Neuronal stem cell (in vitro differentiated cells): ENCODE measurements at regions not wholly inside any gene's neighbourhood (a gene's known extent, or its start where the extent isn't known, plus 50 kb on each side); places are given as distances from the start of the nearest gene placed in this dataset.

Source experiments
- DNase-seq: peaks from one replicate; pipeline ENCODE4 v3.0.0-alpha.2; 2013; ENCODE audit warnings: low spot score
- H2AFZ ChIP-seq: one replicate; pipeline ENCODE4 v1.6.1; 2013; ENCODE audit warnings: mild to moderate bottlenecking, low read length, inconsistent platforms
- H2AK5ac ChIP-seq: 2 replicates; pipeline ENCODE4 v1.6.1; 2013; ENCODE audit warnings: low read depth, mild to moderate bottlenecking, inconsistent platforms, low read length, moderate library complexity, mixed read lengths
- H2BK120ac ChIP-seq: 2 replicates; pipeline ENCODE4 v1.6.1; 2013; ENCODE audit warnings: low read depth, mild to moderate bottlenecking, inconsistent platforms, low read length, moderate library complexity, mixed read lengths
- H2BK12ac ChIP-seq: one replicate; pipeline ENCODE4 v1.6.1; 2013; ENCODE audit warnings: low read length, inconsistent platforms
- H2BK15ac ChIP-seq: 2 replicates; pipeline ENCODE4 v1.6.1; 2013; ENCODE audit warnings: mild to moderate bottlenecking, low read length, inconsistent platforms, mixed read lengths
- H2BK5ac ChIP-seq: one replicate; pipeline ENCODE4 v1.6.1; 2013; ENCODE audit warnings: inconsistent platforms, mild to moderate bottlenecking, low read length, moderate library complexity
- H3K14ac ChIP-seq: one replicate; pipeline ENCODE4 v1.6.1; 2013; ENCODE audit warnings: low read length, inconsistent platforms
- H3K18ac ChIP-seq: 2 replicates; pipeline ENCODE4 v1.6.1; 2013; ENCODE audit warnings: low read length, inconsistent platforms
- H3K23ac ChIP-seq: 2 replicates; pipeline ENCODE4 v1.6.1; 2013; ENCODE audit warnings: low read depth, mild to moderate bottlenecking, mixed read lengths, low read length, inconsistent platforms; ENCODE audit not compliant: poor library complexity
- H3K27ac ChIP-seq: replicated peaks from 3 replicates; pipeline ENCODE4 v1.5.1; 2013; ENCODE audit warnings: low read length, inconsistent platforms
- H3K27me3 ChIP-seq, 3 experiments: 2 replicates each; pipeline ENCODE4 v1.6.1; 2013; ENCODE audit warnings: low read length in 3 of 3, mild to moderate bottlenecking in 2 of 3, inconsistent platforms in 1 of 3, low read depth in 1 of 3, mixed read lengths in 1 of 3, moderate library complexity in 1 of 3; ENCODE audit not compliant: control insufficient read depth in 3 of 3, insufficient read depth in 3 of 3
- H3K36me3 ChIP-seq, 2 donors: replicated peaks in 1 of 2; 2 replicates each; pipeline ENCODE4 v1.6.1; 2013; ENCODE audit warnings: low read length in 2 of 2; ENCODE audit not compliant: control insufficient read depth in 2 of 2, insufficient read depth in 2 of 2
- H3K4ac ChIP-seq: 2 replicates; pipeline ENCODE4 v1.6.1; 2013; ENCODE audit warnings: inconsistent platforms, mild to moderate bottlenecking, low read length, moderate library complexity
- H3K4me1 ChIP-seq, 2 donors: 1 replicate in 1 of 2; 2 replicates in 1 of 2; pipeline ENCODE4 v1.6.1; 2013; ENCODE audit warnings: low read length in 2 of 2, low read depth in 1 of 2; ENCODE audit not compliant: control insufficient read depth in 2 of 2, insufficient read depth in 1 of 2
- H3K4me2 ChIP-seq: one replicate; pipeline ENCODE4 v1.6.1; 2013; ENCODE audit warnings: mild to moderate bottlenecking, low read length, inconsistent platforms; ENCODE audit not compliant: insufficient read depth, poor library complexity, severe bottlenecking
- H3K4me3 ChIP-seq, 2 donors: 2 replicates each; pipeline ENCODE4 v1.5.1; 2013; ENCODE audit warnings: low read length in 2 of 2, mild to moderate bottlenecking in 2 of 2, inconsistent platforms in 1 of 2, moderate library complexity in 1 of 2
- H3K79me1 ChIP-seq: one replicate; pipeline ENCODE4 v1.6.1; 2013; ENCODE audit warnings: low read depth, mild to moderate bottlenecking, inconsistent platforms, low read length, moderate library complexity
- H3K9ac ChIP-seq: one replicate; pipeline ENCODE4 v1.6.1; 2013; ENCODE audit warnings: mild to moderate bottlenecking, low read depth, low read length, inconsistent platforms; ENCODE audit not compliant: poor library complexity
- H3K9me3 ChIP-seq, 2 donors: replicated peaks in 1 of 2; 2 replicates each; pipeline versions ENCODE3 to v1.6.1; 2013; ENCODE audit warnings: low read length in 2 of 2, mild to moderate bottlenecking in 2 of 2, inconsistent platforms in 1 of 2, low read depth in 1 of 2, mixed read lengths in 1 of 2, moderate library complexity in 1 of 2; ENCODE audit not compliant: control insufficient read depth in 2 of 2, insufficient read depth in 1 of 2
- H4K8ac ChIP-seq: one replicate; pipeline ENCODE4 v1.6.1; 2013; ENCODE audit warnings: low read depth, mild to moderate bottlenecking, inconsistent platforms, low read length, moderate library complexity
- H4K91ac ChIP-seq: one replicate; pipeline ENCODE4 v1.6.1; 2013; ENCODE audit warnings: low read length, low read depth, mild to moderate bottlenecking, inconsistent platforms; ENCODE audit not compliant: poor library complexity
- WGBS, 2 donors: extraction: QIAGEN DNeasy Blood & Tissue Kit; methylation state at CpG; one replicate each; pipeline ENCODE4 v1.1.7; 2013; ENCODE audit warnings: missing lambda C conversion rate in 2 of 2, mixed read lengths in 1 of 2; ENCODE audit not compliant: insufficient read length in 2 of 2, insufficient replicate concordance in 1 of 2; ENCODE audit errors: extremely low coverage in 2 of 2; 5-methylcytosine and 5-hydroxymethylcytosine counted together

- Histone ChIP-seq H3K23ac (no peak overlapping the region), H3K4me3 (no peak overlapping the region), H3K27me3 (no peaks in the 10 kb centered on the region), H3K14ac (no peak overlapping the region), H3K4me1 (peaks cover 0 to 4% of the 10 kb centered on the region in 2 donors), H2BK15ac (no peak overlapping the region), H2AFZ (no peak overlapping the region), H3K79me1 (no peaks in the 10 kb centered on the region), H3K18ac (no peak overlapping the region), H2BK5ac (no peak overlapping the region), H2BK12ac (no peak overlapping the region), H3K9ac (no peak overlapping the region), H3K36me3 (no peaks in the 10 kb centered on the region), H4K8ac (no peak overlapping the region), H2BK120ac (no peak overlapping the region), H3K27ac (no peak overlapping the region), H3K9me3 (peaks cover 0 to 1% of the 10 kb centered on the region in 2 donors), H3K4ac (no peak overlapping the region), H3K4me2 (peak overlapping the region; percentile 29), H4K91ac (no peak overlapping the region), H2AK5ac (no peak overlapping the region)
- WGBS, 2 donors, result 100% methylated on average over 1 of the region's 6 CpGs; no CpG with 5 or more reads in 1 of the 2 donors
- DNase-seq, result peak; percentile 15
Observed at GRCh38 chr6:22222469-22222868, 74.4 kb downstream of the PRL start.

- no peak overlapping the region for H2BK12ac ChIP-seq
- H3K18ac ChIP-seq, result no peak overlapping the region
- H3K14ac ChIP-seq, result no peak overlapping the region
- no peak overlapping the region for H3K9ac ChIP-seq
- no peak for DNase-seq
- no peak overlapping the region for H4K8ac ChIP-seq
- H2BK120ac ChIP-seq, result no peak overlapping the region
- H3K23ac ChIP-seq, result no peak overlapping the region
- no peak overlapping the region for H3K4me2 ChIP-seq
- H3K36me3 ChIP-seq, result no peaks in the 10 kb centered on the region
- no peak overlapping the region for H2AK5ac ChIP-seq
- no peak overlapping the region for H4K91ac ChIP-seq
- no peak overlapping the region for H3K27ac ChIP-seq
- no peak overlapping the region for H2BK5ac ChIP-seq
- H3K4me3 ChIP-seq, result no peak overlapping the region
- WGBS, 2 donors, result no CpG with 5 or more reads among the region's 2 CpGs
- no peak overlapping the region for H3K4ac ChIP-seq
- H3K4me1 ChIP-seq, result no peaks in the 10 kb centered on the region
- H3K27me3 ChIP-seq, result no peaks in the 10 kb centered on the region
- H3K79me1 ChIP-seq, result no peaks in the 10 kb centered on the region
- H2BK15ac ChIP-seq, result no peak overlapping the region
- no peak overlapping the region for H2AFZ ChIP-seq
- H3K9me3 ChIP-seq, result no peaks in the 10 kb centered on the region
Observed at GRCh38 chr6:22227824-22228610, 68.8 kb downstream of the PRL start.

- peaks cover 0 to 11% of the 10 kb centered on the region in 2 donors for H3K9me3 ChIP-seq
- H2AFZ ChIP-seq, result no peak overlapping the region
- no peak overlapping the region for H2BK5ac ChIP-seq
- H2BK12ac ChIP-seq, result no peak overlapping the region
- H4K8ac ChIP-seq, result no peak overlapping the region
- H3K4me1 ChIP-seq, result no peaks in the 10 kb centered on the region
- no peak overlapping the region for H2BK120ac ChIP-seq
- no peak overlapping the region for H4K91ac ChIP-seq
- H3K4me3 ChIP-seq, result no peak overlapping the region
- H2BK15ac ChIP-seq, result no peak overlapping the region
- H2AK5ac ChIP-seq, result no peak overlapping the region
- no peaks in the 10 kb centered on the region for H3K36me3 ChIP-seq
- no CpG with 5 or more reads among the region's 7 CpGs for WGBS, 2 donors
- H3K23ac ChIP-seq, result no peak overlapping the region
- H3K79me1 ChIP-seq, result no peaks in the 10 kb centered on the region
- no peak overlapping the region for H3K18ac ChIP-seq
- H3K14ac ChIP-seq, result no peak overlapping the region
- H3K4me2 ChIP-seq, result no peak overlapping the region
- no peak for DNase-seq
- H3K9ac ChIP-seq, result no peak overlapping the region
- H3K27me3 ChIP-seq, result no peaks in the 10 kb centered on the region
- H3K27ac ChIP-seq, result no peak overlapping the region
- H3K4ac ChIP-seq, result no peak overlapping the region
Observed at GRCh38 chr6:22231050-22231449, 65.8 kb downstream of the PRL start.

- WGBS, 2 donors, result no CpG with 5 or more reads among the region's 4 CpGs
- H3K9ac ChIP-seq, result no peak overlapping the region
- no peak overlapping the region for H3K27ac ChIP-seq
- H3K4ac ChIP-seq, result no peak overlapping the region
- H3K36me3 ChIP-seq, result no peaks in the 10 kb centered on the region
- H3K23ac ChIP-seq, result no peak overlapping the region
- H2BK12ac ChIP-seq, result no peak overlapping the region
- no peak overlapping the region for H2BK5ac ChIP-seq
- no peak overlapping the region for H3K4me3 ChIP-seq
- no peak overlapping the region for H2BK15ac ChIP-seq
- no peak overlapping the region for H3K4me2 ChIP-seq
- no peaks in the 10 kb centered on the region for H3K27me3 ChIP-seq
- H3K4me1 ChIP-seq, result no peaks in the 10 kb centered on the region
- no peak overlapping the region for H3K18ac ChIP-seq
- no peak overlapping the region for H4K91ac ChIP-seq
- H2AK5ac ChIP-seq, result no peak overlapping the region
- no peak overlapping the region for H2AFZ ChIP-seq
- H3K9me3 ChIP-seq, result peaks cover 0 to 14% of the 10 kb centered on the region in 2 donors
- H3K14ac ChIP-seq, result no peak overlapping the region
- no peaks in the 10 kb centered on the region for H3K79me1 ChIP-seq
- H4K8ac ChIP-seq, result no peak overlapping the region
- no peak for DNase-seq
- H2BK120ac ChIP-seq, result no peak overlapping the region
Observed at GRCh38 chr6:22231616-22232015, 65.2 kb downstream of the PRL start.
